HG03159 (cell line): ENCODE measurements at regions not wholly inside any gene's neighbourhood (a gene's known extent, or its start where the extent isn't known, plus 50 kb on each side); places are given as distances from the start of the nearest gene placed in this dataset.
"Not testable (repeated sequence)": the region's sequence is repeated elsewhere in the genome, so short reads cannot be mapped to it uniquely, and the experiment has no call there.

Experiments
- ATAC-seq: cut with Tn5 transposase; IDR thresholded peaks from one replicate; pipeline ENCODE4 v1.9.1; 2021; ENCODE audit warnings: mild to moderate bottlenecking, moderate library complexity; ENCODE audit not compliant: unreplicated experiment

- no peak for ATAC-seq
These were observed 205.1 kb upstream of the RBBP8 start for GRCh38 chr18:22728016-22728415.

GRCh38 chr18:22728481-22729105, 204.5 kb upstream of the RBBP8 start:
- no peak for ATAC-seq

DNA sequence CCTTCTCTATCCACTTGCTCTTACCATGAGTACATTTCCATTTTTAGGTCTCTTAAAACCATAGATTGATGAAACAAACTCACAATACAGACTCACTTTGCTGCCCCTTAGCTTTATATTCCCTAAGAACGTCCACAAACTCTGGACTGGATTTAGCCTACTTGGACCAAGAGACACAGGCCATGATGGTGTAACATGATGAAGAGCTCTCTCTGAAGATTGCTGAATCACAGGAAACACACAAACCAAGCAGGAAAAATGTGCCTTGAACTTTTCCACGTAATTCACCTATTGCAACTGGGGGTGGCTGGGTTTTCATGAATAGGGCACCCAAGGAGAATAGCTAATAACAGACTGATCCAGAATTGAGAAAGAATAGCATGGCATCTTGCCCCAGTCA, 201.7 kb upstream of the RBBP8 start:
- no peak for ATAC-seq

- ATAC-seq = no peak
These were observed 198.9 kb upstream of the RBBP8 start for GRCh38 chr18:22734105-22734661.

DNA sequence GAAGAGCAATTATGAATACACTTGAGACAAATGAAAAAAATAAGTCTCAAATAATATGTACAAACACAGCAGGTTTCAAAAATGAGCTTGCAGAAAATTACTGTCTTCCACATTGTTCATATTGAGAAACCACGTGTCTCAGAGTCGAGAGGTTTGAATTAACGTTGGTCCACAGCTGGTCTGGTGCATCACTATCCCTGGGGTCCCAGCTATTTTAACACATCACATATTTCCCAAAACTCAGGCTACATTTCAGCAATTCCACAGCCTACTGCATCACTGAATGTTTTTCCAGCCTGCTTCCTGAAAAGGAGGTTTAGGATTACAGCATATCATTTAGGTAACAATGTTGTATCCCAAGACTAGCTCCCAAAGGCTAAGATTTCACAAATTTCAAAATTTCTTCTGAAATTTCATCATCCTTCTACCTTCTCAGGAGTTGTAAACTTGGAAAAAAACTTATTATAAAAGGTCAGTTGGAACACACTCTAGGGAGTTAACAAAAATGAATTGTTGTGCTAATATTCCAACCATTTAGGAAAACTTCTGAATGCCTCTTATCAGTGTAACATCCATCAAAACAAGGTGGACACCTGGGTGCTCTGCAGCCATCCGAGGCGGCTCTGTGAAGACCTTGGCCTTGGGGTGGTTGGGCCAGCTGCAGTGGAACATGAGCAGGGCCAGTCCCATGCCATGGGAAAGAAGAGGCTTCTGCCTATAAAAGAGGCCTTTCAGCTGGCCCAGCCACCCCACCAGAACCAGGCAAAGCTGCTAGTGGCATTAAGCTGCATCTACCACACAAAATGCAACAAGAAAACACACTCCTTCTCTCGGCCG, 198.1 kb upstream of the RBBP8 start:
- no peak for ATAC-seq

- no peak for ATAC-seq
These were observed 196.1 kb upstream of the RBBP8 start for GRCh38 chr18:22737054-22737453.

- ATAC-seq = no peak
These were observed 194.0 kb upstream of the RBBP8 start for GRCh38 chr18:22739061-22739642.

DNA sequence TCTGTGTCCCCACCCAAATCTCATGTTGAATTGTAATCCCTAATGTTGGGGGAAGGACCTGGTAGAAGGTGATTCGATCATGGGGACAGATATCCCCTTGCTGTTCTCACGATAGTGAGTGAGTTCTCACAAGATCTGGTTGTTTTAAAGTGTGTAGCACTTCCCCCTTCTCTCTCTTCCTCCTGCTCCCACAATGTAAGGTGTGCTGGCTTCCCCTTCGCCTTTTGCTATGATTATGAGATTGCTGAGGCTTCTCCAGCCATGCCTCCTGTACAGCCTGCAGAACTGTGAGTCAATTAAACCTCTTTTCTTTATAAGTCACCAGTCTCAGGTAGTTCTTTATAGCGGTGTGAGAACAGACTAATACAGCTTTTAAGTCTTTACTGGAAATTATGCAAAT, 193.3 kb upstream of the RBBP8 start:
- no peak for ATAC-seq

- no peak for ATAC-seq
These were observed 191.8 kb upstream of the RBBP8 start for GRCh38 chr18:22741318-22741717.

DNA sequence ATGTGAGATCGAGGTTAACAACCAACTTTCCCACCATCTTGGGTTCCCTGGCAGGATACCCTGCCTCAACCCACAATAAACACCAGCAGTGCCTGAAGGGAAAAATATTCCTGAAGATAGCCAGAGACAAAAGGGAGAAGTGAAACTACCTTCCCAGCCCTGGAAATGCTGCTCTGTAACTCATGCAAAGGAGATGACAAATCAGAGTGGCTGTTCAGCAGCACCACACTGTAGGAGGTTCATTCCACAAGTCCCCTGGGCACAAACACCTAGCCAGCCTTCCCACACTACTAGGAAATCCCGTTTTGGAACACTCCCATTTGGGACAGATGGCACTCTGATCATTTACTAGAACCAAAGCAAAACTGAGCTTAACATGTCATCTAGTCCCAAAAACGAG, 190.7 kb upstream of the RBBP8 start:
- ATAC-seq = no peak

- ATAC-seq = no peak
These were observed 187.2 kb upstream of the RBBP8 start for GRCh38 chr18:22745966-22746365.

GRCh38 chr18:22752014-22752413, 181.1 kb upstream of the RBBP8 start:
- ATAC-seq = no peak

GRCh38 chr18:22753130-22753831, 179.8 kb upstream of the RBBP8 start:
- ATAC-seq = no peak

GRCh38 chr18:22764005-22764404, 169.1 kb upstream of the RBBP8 start:
- not testable (repeated sequence) for ATAC-seq

GRCh38 chr18:22765896-22766295, 167.2 kb upstream of the RBBP8 start:
- no peak for ATAC-seq

DNA sequence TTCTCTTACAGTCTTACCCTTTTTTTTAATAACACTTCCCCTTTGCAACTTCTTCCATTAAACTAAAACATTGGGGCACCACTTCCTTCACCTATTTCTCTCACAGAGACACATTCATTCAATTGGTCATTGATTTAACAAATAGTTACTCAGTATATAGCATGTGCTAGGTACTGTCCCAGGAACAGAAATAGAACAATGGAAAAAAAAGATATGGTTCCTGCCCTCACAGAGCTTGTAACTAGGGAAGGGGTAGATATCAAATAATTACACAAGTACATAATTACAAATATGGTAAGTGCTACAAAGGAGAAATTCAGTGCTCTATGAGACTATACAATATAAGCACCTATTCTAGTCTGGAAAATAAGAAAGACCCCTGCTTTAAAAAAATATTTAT, 165.5 kb upstream of the RBBP8 start:
- ATAC-seq = no peak

GRCh38 chr18:22773944-22774343, 159.2 kb upstream of the RBBP8 start:
- no peak for ATAC-seq

DNA sequence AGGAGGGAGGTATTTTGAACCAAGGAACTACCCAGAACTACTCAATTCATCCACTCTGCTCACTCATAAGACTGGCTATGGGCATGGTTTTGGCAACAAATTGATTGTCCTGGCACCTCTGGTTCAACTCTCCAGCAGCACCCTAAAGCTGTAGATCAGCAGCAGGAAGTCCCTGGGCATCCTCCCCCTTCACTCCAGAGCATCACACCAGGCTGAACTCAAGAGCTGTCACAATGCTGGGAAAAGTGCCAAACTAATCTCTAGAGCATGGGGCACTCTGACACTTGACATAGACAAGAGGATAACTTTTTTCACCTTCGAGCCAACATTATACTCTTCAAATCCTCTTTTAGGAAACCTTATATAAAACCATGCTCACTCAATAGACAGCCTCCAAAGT, 154.1 kb upstream of the RBBP8 start:
- no peak for ATAC-seq

DNA sequence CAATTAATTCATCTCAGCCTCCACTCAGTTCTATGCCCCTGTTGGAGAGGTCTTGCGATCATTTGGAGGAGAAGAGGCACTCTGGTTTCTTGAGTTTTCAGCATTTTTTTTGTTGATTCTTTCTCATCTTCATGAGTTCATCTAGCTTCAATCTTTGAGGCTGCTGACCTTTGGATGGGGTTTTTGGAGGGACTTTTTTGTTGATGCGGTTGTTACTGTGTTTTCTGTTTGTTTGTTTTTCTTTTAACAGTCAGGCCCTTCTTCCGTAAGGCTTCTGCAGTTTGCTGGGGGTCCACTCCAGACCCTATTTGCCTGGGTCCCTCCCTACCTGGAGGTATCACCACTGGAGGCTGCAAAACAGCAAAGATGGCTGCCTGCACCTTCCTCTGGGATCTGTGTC, 149.9 kb upstream of the RBBP8 start:
- ATAC-seq = no peak

GRCh38 chr18:22783662-22784076, 149.5 kb upstream of the RBBP8 start:
- ATAC-seq = no peak

DNA sequence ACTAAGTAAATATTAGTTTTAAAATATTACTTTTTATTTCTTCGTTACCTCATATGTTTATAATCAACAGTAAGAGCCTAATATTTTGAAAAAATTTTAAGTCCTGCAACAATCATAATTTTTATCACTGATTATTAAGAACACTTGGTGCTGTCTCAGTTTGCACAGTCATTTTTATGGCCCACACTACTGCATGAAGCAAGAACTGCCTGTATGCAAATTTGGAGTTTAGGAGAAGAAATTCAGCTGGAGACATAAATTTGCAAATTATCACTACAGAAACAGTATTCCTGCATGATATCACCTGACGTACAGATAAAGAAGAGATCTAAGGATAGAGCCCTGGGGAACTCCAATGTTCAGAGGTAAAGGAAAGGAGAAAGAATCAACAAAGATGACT, 144.1 kb upstream of the RBBP8 start:
- no peak for ATAC-seq
